ENCODE measurements at regions not wholly inside any gene's neighbourhood (a gene's known extent, or its start where the extent isn't known, plus 50 kb on each side); places are given as distances from the start of the nearest gene placed in this dataset.
"Not testable (repeated sequence)": the region's sequence is repeated elsewhere in the genome, so short reads cannot be mapped to it uniquely, and the experiment has no call there.

DNA sequence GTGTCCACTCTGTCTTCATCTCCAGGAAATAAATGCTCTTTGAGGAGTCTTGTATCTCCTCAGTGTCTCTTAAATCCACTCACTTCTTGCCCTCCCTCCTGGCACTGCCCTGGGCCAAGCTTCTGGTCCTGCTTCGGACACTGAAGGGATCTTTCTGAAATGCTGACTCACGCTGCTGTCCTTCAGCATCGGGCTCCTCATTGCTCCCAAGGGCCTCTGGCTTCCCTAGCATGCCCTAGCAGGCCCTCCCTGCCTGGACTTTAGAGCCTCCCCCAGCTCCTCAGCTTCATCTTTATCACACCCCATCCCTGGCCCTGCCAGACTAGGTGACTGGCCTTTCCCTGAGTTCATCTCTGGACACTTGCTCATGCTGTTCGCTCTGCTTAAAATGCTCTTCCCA, 96.6 kb downstream of the FOXD2 start:
- Histone ChIP-seq H3K27ac (ENCODE audit: low read depth, low read length) (no peak overlapping the region), H3K27me3 (ENCODE audit: control insufficient read depth, insufficient read depth, low read length) (peaks cover 30% of the 10 kb centered on the region), H3K9me3 (ENCODE audit: control insufficient read depth, insufficient read depth, low read length) (no peaks in the 10 kb centered on the region), H3K4me3 (ENCODE audit: low read depth, low read length) (no peak overlapping the region)
- ChIA-PET POLR2A (no interaction called here), CTCF (no interaction called here)
- TF ChIP-seq CTCF (IDR thresholded peaks at IDR 0.05; ENCODE audit: low read depth, low read length): no peak
- no peak for DNase-seq (ENCODE audit: low read depth, low spot score)

- DNase-seq (ENCODE audit: low read depth, low spot score): no peak
- H3K4me3 ChIP-seq (ENCODE audit: low read depth, low read length): no peak overlapping the region
- TF ChIP-seq CTCF (IDR thresholded peaks at IDR 0.05; ENCODE audit: low read depth, low read length): no peak
- CTCF ChIA-PET: interaction anchor here (1.5 kb wide), 1 partner anchor 99 kb away, joined by 3 read pairs; no protein-coding TSS in a partner anchor
- no peak overlapping the region for H3K27ac ChIP-seq (ENCODE audit: low read depth, low read length)
- no peaks in the 10 kb centered on the region for H3K9me3 ChIP-seq (ENCODE audit: control insufficient read depth, insufficient read depth, low read length)
- peaks cover 30% of the 10 kb centered on the region for H3K27me3 ChIP-seq (ENCODE audit: control insufficient read depth, insufficient read depth, low read length)
- POLR2A ChIA-PET: no interaction called here
These were observed 98.8 kb downstream of the FOXD2 start for GRCh38 chr1:47536646-47537118.

- Histone ChIP-seq H3K27ac (ENCODE audit: low read depth, low read length) (no peak overlapping the region), H3K9me3 (ENCODE audit: control insufficient read depth, insufficient read depth, low read length) (no peaks in the 10 kb centered on the region), H3K27me3 (ENCODE audit: control insufficient read depth, insufficient read depth, low read length) (peaks cover 26% of the 10 kb centered on the region), H3K4me3 (ENCODE audit: low read depth, low read length) (no peak overlapping the region)
- POLR2A ChIA-PET: no interaction called here
- DNase-seq (ENCODE audit: low read depth, low spot score): no peak
- TF ChIP-seq CTCF (IDR thresholded peaks at IDR 0.05; ENCODE audit: low read depth, low read length): no peak
- CTCF ChIA-PET: no interaction called here
These were observed 99.4 kb downstream of the FOXD2 start for GRCh38 chr1:47537268-47537667.

DNA sequence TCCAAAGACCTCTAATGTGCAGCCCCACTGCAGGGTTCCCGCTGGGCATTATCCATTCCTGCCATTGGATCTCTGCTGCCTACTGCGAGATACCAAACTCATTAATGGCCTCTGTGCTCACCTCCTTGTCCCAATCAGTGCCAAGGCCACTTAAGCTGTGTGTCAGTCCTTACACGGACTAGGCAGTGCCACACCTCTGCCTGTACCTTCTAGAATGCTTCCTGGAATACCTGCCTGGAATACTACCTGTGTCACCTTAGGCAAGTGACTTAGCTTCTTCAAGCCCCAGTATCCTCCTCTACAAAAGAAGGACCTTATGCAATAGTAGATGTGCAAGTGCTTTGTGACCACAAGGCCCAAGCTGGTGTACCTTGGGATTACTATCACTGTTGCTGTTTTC, 100.1 kb downstream of the FOXD2 start:
- DNase-seq (ENCODE audit: low read depth, low spot score): no peak
- Histone ChIP-seq H3K27ac (ENCODE audit: low read depth, low read length) (no peak overlapping the region), H3K27me3 (ENCODE audit: control insufficient read depth, insufficient read depth, low read length) (peaks cover 23% of the 10 kb centered on the region), H3K9me3 (ENCODE audit: control insufficient read depth, insufficient read depth, low read length) (no peaks in the 10 kb centered on the region), H3K4me3 (ENCODE audit: low read depth, low read length) (no peak overlapping the region)
- no peak for TF ChIP-seq CTCF (IDR thresholded peaks at IDR 0.05; ENCODE audit: low read depth, low read length)
- ChIA-PET POLR2A (no interaction called here), CTCF (no interaction called here)

- CTCF ChIA-PET; H3K9me3 ChIP-seq (ENCODE audit: control insufficient read depth, insufficient read depth, low read length); H3K27ac ChIP-seq (ENCODE audit: low read depth, low read length); POLR2A ChIA-PET; DNase-seq (ENCODE audit: low read depth, low spot score); H3K4me3 ChIP-seq (ENCODE audit: low read depth, low read length): not testable (repeated sequence)
- peaks cover 22% of the 10 kb centered on the region for H3K27me3 ChIP-seq (ENCODE audit: control insufficient read depth, insufficient read depth, low read length)
These were observed 100.7 kb downstream of the FOXD2 start for GRCh38 chr1:47538530-47538929.

GRCh38 chr1:47541705-47542104, 103.9 kb downstream of the FOXD2 start:
- H3K27me3 ChIP-seq (ENCODE audit: control insufficient read depth, insufficient read depth, low read length); DNase-seq (ENCODE audit: low read depth, low spot score); POLR2A ChIA-PET; H3K9me3 ChIP-seq (ENCODE audit: control insufficient read depth, insufficient read depth, low read length); H3K27ac ChIP-seq (ENCODE audit: low read depth, low read length); H3K4me3 ChIP-seq (ENCODE audit: low read depth, low read length); CTCF ChIA-PET: not testable (repeated sequence)

- POLR2A ChIA-PET; CTCF ChIA-PET; H3K27ac ChIP-seq (ENCODE audit: low read depth, low read length); H3K9me3 ChIP-seq (ENCODE audit: control insufficient read depth, insufficient read depth, low read length); H3K4me3 ChIP-seq (ENCODE audit: low read depth, low read length); DNase-seq (ENCODE audit: low read depth, low spot score); H3K27me3 ChIP-seq (ENCODE audit: control insufficient read depth, insufficient read depth, low read length): not testable (repeated sequence)
These were observed 105.2 kb downstream of the FOXD2 start for GRCh38 chr1:47543089-47543488.
